Osteoblast (primary cell): ENCODE measurements at regions not wholly inside any gene's neighbourhood (a gene's known extent, or its start where the extent isn't known, plus 50 kb on each side); places are given as distances from the start of the nearest gene placed in this dataset.

ENCODE experiments used
- DNase-seq: peaks from one replicate; pipeline ENCODE4 v3.0.0; 2011; ENCODE audit warnings: low spot score, mixed read lengths; ENCODE audit not compliant: insufficient read length; ENCODE audit errors: missing footprints
- H2AFZ ChIP-seq: 2 replicates; pipeline ENCODE4 v1.6.0; 2011; ENCODE audit warnings: mild to moderate bottlenecking, low read length
- H3K27ac ChIP-seq: 2 replicates; pipeline ENCODE4 v1.5.1; 2011; ENCODE audit warnings: mild to moderate bottlenecking, low read depth, low read length, moderate library complexity
- H3K27me3 ChIP-seq: 2 replicates; pipeline ENCODE4 v1.6.0; 2012; ENCODE audit warnings: mild to moderate bottlenecking, control low read depth, inconsistent platforms, low read length, moderate library complexity; ENCODE audit not compliant: insufficient read depth
- H3K36me3 ChIP-seq: 2 replicates; pipeline ENCODE4 v1.5.1; 2011; ENCODE audit warnings: mild to moderate bottlenecking, low read length, control low read depth, moderate library complexity; ENCODE audit not compliant: insufficient read depth
- H3K4me1 ChIP-seq: 2 replicates; pipeline ENCODE4 v1.5.1; 2011; ENCODE audit warnings: mild to moderate bottlenecking, low read length, control low read depth, moderate library complexity; ENCODE audit not compliant: insufficient read depth
- H3K4me2 ChIP-seq: 2 replicates; pipeline ENCODE4 v1.6.0; 2011; ENCODE audit warnings: mild to moderate bottlenecking, low read length; ENCODE audit not compliant: insufficient read depth
- H3K4me3 ChIP-seq: fragments of 200-600 bp; sonication (generic); 3 replicates; pipeline ENCODE4 v1.5.1; 2012; ENCODE audit warnings: mild to moderate bottlenecking, low read length, inconsistent platforms; ENCODE audit not compliant: insufficient read depth
- H3K79me2 ChIP-seq: 2 replicates; pipeline ENCODE4 v1.6.0; 2012; ENCODE audit warnings: mild to moderate bottlenecking, low read length, control low read depth, inconsistent platforms; ENCODE audit not compliant: insufficient read depth
- H3K9me3 ChIP-seq: 2 replicates; pipeline ENCODE4 v1.5.1; 2011; ENCODE audit warnings: low read depth, low read length, control low read depth
- H4K20me1 ChIP-seq: 2 replicates; pipeline ENCODE4 v1.6.0; 2012; ENCODE audit warnings: mild to moderate bottlenecking, low read length, control low read depth; ENCODE audit not compliant: insufficient read depth
- CTCF ChIP-seq: IDR thresholded peaks from 2 replicates; pipeline ENCODE4 v1.5.1; 2011; ENCODE audit warnings: mild to moderate bottlenecking, low read depth, low read length, moderate library complexity; ENCODE audit errors: extremely low read depth

GRCh38 chr18:40868110-40868858 is 1086.8 kb upstream of the PIK3C3 start:
- TF ChIP-seq CTCF = no peak
- H3K27ac ChIP-seq = peak overlapping the region; percentile 89
- H3K36me3 ChIP-seq = no peaks in the 10 kb centered on the region
- peaks cover 6% of the 10 kb centered on the region for H3K4me1 ChIP-seq
- no peak overlapping the region for H2AFZ ChIP-seq
- no peaks in the 10 kb centered on the region for H4K20me1 ChIP-seq
- H3K79me2 ChIP-seq = no peaks in the 10 kb centered on the region
- H3K9me3 ChIP-seq = no peaks in the 10 kb centered on the region
- DNase-seq = no peak
- no peak overlapping the region for H3K4me3 ChIP-seq
- no peaks in the 10 kb centered on the region for H3K27me3 ChIP-seq
- H3K4me2 ChIP-seq = no peak overlapping the region

GRCh38 chr18:40867459-40867858 is 1087.6 kb upstream of the PIK3C3 start:
- H2AFZ ChIP-seq = no peak overlapping the region
- no peak for DNase-seq
- H3K4me2 ChIP-seq = peak overlapping the region; percentile 24
- H3K4me1 ChIP-seq = peaks cover 6% of the 10 kb centered on the region
- H3K4me3 ChIP-seq = no peak overlapping the region
- no peaks in the 10 kb centered on the region for H3K36me3 ChIP-seq
- H3K27me3 ChIP-seq = no peaks in the 10 kb centered on the region
- H3K27ac ChIP-seq = peak overlapping the region; percentile 89
- no peak for TF ChIP-seq CTCF
- H3K79me2 ChIP-seq = no peaks in the 10 kb centered on the region
- H3K9me3 ChIP-seq = no peaks in the 10 kb centered on the region
- H4K20me1 ChIP-seq = no peaks in the 10 kb centered on the region

GRCh38 chr18:40866968-40867367 is 1088.1 kb upstream of the PIK3C3 start:
- Histone ChIP-seq H3K4me2 (peak overlapping the region; percentile 24), H3K27me3 (no peaks in the 10 kb centered on the region), H3K36me3 (no peaks in the 10 kb centered on the region), H4K20me1 (no peaks in the 10 kb centered on the region), H2AFZ (no peak overlapping the region), H3K27ac (peak overlapping the region; percentile 89), H3K4me1 (peaks cover 6% of the 10 kb centered on the region), H3K79me2 (no peaks in the 10 kb centered on the region), H3K9me3 (no peaks in the 10 kb centered on the region), H3K4me3 (no peak overlapping the region)
- DNase-seq = no peak
- no peak for TF ChIP-seq CTCF

GRCh38 chr18:40866013-40866645 is 1088.9 kb upstream of the PIK3C3 start:
- no peak overlapping the region for H3K4me3 ChIP-seq
- H4K20me1 ChIP-seq = no peaks in the 10 kb centered on the region
- no peak for TF ChIP-seq CTCF
- H3K36me3 ChIP-seq = no peaks in the 10 kb centered on the region
- H3K27ac ChIP-seq = peak overlapping the region; percentile 89
- H3K4me1 ChIP-seq = peaks cover 6% of the 10 kb centered on the region
- H3K79me2 ChIP-seq = no peaks in the 10 kb centered on the region
- H3K9me3 ChIP-seq = no peaks in the 10 kb centered on the region
- DNase-seq = no peak
- H3K27me3 ChIP-seq = no peaks in the 10 kb centered on the region
- H2AFZ ChIP-seq = no peak overlapping the region
- no peak overlapping the region for H3K4me2 ChIP-seq
